ENCODE measurements at regions not wholly inside any gene's neighbourhood (a gene's known extent, or its start where the extent isn't known, plus 50 kb on each side); places are given as distances from the start of the nearest gene placed in this dataset.

DNA sequence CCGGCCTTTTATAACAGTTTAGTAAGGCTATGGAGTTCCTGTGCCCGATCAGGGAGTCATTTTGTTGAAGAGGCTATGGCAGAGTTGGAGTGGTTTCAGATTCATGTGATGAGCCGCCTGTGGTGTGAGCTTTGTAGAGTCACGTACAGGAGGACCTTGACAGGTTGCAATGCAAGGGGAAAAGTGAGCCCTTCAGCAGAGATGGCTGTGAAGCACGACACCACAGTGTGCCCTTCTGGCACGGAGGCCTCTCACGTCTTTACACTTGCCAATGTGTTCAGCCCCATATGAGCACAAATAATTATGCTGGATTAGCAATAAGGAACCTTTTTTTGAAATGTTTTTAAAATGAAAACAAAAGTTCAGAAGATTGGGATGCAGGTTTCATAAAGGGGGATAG, 499.8 kb downstream of the LIG4 start:
- no peak overlapping the region for H3K27ac ChIP-seq
- no peak overlapping the region for H2AFZ ChIP-seq (ENCODE audit: low read depth)
- no peak overlapping the region for H3K9ac ChIP-seq
- no peak overlapping the region for H3K4me2 ChIP-seq
- H3K4me3 ChIP-seq (IDR thresholded peaks at IDR 0.05; ENCODE audit: insufficient read depth, low read depth, low read length), result no peak overlapping the region
- no peaks in the 10 kb centered on the region for H3K4me1 ChIP-seq (ENCODE audit: low read depth, poor library complexity, severe bottlenecking)
- no peaks in the 10 kb centered on the region for H4K20me1 ChIP-seq (ENCODE audit: insufficient read depth)
- H3K27me3 ChIP-seq (ENCODE audit: insufficient read depth, low read depth), result no peaks in the 10 kb centered on the region
- H3K36me3 ChIP-seq (ENCODE audit: insufficient read depth), result no peaks in the 10 kb centered on the region
- no peaks in the 10 kb centered on the region for H3K79me2 ChIP-seq (ENCODE audit: insufficient read depth, low read depth)
- TF ChIP-seq, protein P1, sequence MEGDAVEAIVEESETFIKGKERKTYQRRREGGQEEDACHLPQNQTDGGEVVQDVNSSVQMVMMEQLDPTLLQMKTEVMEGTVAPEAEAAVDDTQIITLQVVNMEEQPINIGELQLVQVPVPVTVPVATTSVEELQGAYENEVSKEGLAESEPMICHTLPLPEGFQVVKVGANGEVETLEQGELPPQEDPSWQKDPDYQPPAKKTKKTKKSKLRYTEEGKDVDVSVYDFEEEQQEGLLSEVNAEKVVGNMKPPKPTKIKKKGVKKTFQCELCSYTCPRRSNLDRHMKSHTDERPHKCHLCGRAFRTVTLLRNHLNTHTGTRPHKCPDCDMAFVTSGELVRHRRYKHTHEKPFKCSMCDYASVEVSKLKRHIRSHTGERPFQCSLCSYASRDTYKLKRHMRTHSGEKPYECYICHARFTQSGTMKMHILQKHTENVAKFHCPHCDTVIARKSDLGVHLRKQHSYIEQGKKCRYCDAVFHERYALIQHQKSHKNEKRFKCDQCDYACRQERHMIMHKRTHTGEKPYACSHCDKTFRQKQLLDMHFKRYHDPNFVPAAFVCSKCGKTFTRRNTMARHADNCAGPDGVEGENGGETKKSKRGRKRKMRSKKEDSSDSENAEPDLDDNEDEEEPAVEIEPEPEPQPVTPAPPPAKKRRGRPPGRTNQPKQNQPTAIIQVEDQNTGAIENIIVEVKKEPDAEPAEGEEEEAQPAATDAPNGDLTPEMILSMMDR (conservative IDR thresholded peaks at IDR 0.05; ENCODE audit: low read depth, low read length), result no peak

DNA sequence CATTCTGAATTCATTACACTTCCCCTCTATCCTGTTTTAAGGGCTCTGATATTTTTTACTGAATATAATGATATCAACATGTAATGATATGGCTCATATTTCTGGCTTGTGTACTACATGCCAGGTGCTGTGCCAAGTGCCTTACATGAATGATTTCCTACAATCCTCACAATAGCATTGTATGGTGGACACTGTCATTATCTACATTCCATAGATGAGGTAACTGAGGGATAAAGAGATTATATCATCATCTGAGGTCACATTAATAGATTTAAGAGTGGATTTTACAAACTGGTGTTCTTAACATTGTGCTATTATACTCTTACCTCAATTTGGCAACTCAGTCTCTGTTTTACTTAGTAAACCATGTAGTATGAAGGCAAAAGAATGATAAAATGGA, 502.0 kb downstream of the LIG4 start:
- no peak overlapping the region for H3K4me2 ChIP-seq
- H3K79me2 ChIP-seq (ENCODE audit: insufficient read depth, low read depth), result no peaks in the 10 kb centered on the region
- H3K27ac ChIP-seq, result no peak overlapping the region
- H3K9ac ChIP-seq, result no peak overlapping the region
- H3K27me3 ChIP-seq (ENCODE audit: insufficient read depth, low read depth), result no peaks in the 10 kb centered on the region
- no peak overlapping the region for H3K4me3 ChIP-seq (IDR thresholded peaks at IDR 0.05; ENCODE audit: insufficient read depth, low read depth, low read length)
- TF ChIP-seq, protein P1 (conservative IDR thresholded peaks at IDR 0.05; ENCODE audit: low read depth, low read length), result no peak
- H2AFZ ChIP-seq (ENCODE audit: low read depth), result no peak overlapping the region
- H3K36me3 ChIP-seq (ENCODE audit: insufficient read depth), result no peaks in the 10 kb centered on the region
- H4K20me1 ChIP-seq (ENCODE audit: insufficient read depth), result no peaks in the 10 kb centered on the region
- no peaks in the 10 kb centered on the region for H3K4me1 ChIP-seq (ENCODE audit: low read depth, poor library complexity, severe bottlenecking)

DNA sequence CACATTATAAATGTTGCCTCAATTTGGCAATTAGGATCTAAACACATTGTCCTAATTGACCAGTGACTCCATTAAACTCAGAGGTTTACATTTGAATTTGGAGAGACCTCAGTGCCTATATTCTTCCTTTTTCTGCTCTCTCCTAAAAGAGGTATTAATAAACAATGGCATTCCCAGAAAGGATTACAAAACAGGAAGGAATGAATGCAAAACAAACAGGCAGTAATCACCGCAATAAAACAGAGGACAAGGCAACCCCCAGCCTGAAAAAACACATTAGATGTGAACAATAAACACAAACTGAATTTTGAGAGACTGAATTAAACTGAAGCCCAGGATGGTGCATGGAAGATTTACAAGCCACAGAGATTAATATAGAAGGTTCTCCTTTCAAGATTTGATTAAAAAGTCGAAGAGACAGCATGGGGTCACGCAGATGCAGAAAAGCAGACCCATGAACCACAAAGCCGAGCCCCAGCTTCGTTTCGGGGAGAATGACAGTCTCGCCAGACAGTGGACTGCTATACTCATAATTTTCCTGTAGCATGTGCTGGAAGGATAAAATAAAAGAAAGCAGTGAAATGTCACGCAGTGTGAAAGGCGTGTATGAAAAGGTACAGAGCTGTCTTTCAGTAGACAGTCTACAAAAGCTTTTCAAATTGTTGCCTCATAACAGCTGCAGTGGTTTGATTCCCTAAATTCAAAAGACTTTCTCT, 503.0 kb downstream of the LIG4 start:
- Histone ChIP-seq H2AFZ (ENCODE audit: low read depth) (no peak overlapping the region), H3K27ac (no peak overlapping the region), H3K9ac (no peak overlapping the region), H3K79me2 (ENCODE audit: insufficient read depth, low read depth) (no peaks in the 10 kb centered on the region), H3K36me3 (ENCODE audit: insufficient read depth) (no peaks in the 10 kb centered on the region), H3K4me2 (no peak overlapping the region), H4K20me1 (ENCODE audit: insufficient read depth) (no peaks in the 10 kb centered on the region), H3K4me3 (IDR thresholded peaks at IDR 0.05; ENCODE audit: insufficient read depth, low read depth, low read length) (no peak overlapping the region), H3K4me1 (ENCODE audit: low read depth, poor library complexity, severe bottlenecking) (no peaks in the 10 kb centered on the region), H3K27me3 (ENCODE audit: insufficient read depth, low read depth) (no peaks in the 10 kb centered on the region)
- TF ChIP-seq, protein P1 (conservative IDR thresholded peaks at IDR 0.05; ENCODE audit: low read depth, low read length), result no peak

DNA sequence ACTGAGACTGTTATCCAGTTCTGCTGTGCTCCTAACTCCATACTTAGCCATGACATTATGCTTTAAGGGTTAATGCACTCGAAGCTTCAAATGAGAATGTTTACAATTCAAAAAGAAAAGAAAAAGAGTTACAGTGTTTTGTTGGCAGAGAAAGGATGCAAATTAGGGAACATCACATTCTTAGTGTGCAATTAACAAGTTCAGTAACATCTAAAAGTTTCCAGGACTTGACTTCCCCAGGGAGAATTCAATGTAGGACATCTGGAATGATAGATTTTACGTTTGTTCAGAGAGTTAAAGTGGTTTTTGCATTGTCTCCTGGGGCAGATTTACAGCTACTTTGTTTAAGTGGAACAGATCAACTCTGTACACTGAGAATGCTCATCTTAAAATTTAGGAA, 525.2 kb downstream of the LIG4 start:
- Histone ChIP-seq H4K20me1 (ENCODE audit: insufficient read depth) (no peaks in the 10 kb centered on the region), H3K27ac (no peak overlapping the region), H3K79me2 (ENCODE audit: insufficient read depth, low read depth) (no peaks in the 10 kb centered on the region), H3K4me1 (ENCODE audit: low read depth, poor library complexity, severe bottlenecking) (no peaks in the 10 kb centered on the region), H3K4me2 (no peak overlapping the region), H3K27me3 (ENCODE audit: insufficient read depth, low read depth) (no peaks in the 10 kb centered on the region), H3K9ac (no peak overlapping the region), H3K4me3 (IDR thresholded peaks at IDR 0.05; ENCODE audit: insufficient read depth, low read depth, low read length) (no peak overlapping the region), H2AFZ (ENCODE audit: low read depth) (no peak overlapping the region), H3K36me3 (ENCODE audit: insufficient read depth) (no peaks in the 10 kb centered on the region)
- TF ChIP-seq, protein P1 (conservative IDR thresholded peaks at IDR 0.05; ENCODE audit: low read depth, low read length), result no peak

Measured in KMS-11 (cell line).